ENCODE measurements at regions not wholly inside any gene's neighbourhood (a gene's known extent, or its start where the extent isn't known, plus 50 kb on each side); places are given as distances from the start of the nearest gene placed in this dataset.
"Not testable (repeated sequence)": the region's sequence is repeated elsewhere in the genome, so short reads cannot be mapped to it uniquely, and the experiment has no call there.

GRCh38 chr11:95641495-95641894 lies 148.1 kb downstream of the FAM76B start:
- H3K4me3 ChIP-seq (ENCODE audit: low read depth, low read length): no peak overlapping the region
- no peak for TF ChIP-seq CTCF (IDR thresholded peaks at IDR 0.05; ENCODE audit: insufficient read depth, low read depth, low read length)
- no peak for DNase-seq (ENCODE audit: low read depth)

GRCh38 chr11:95638501-95638900 lies 151.1 kb downstream of the FAM76B start:
- TF ChIP-seq CTCF (IDR thresholded peaks at IDR 0.05; ENCODE audit: insufficient read depth, low read depth, low read length): no peak
- DNase-seq (ENCODE audit: low read depth): no peak
- H3K4me3 ChIP-seq (ENCODE audit: low read depth, low read length): no peak overlapping the region

- no peak for DNase-seq (ENCODE audit: low read depth)
- no peak overlapping the region for H3K4me3 ChIP-seq (ENCODE audit: low read depth, low read length)
- no peak for TF ChIP-seq CTCF (IDR thresholded peaks at IDR 0.05; ENCODE audit: insufficient read depth, low read depth, low read length)
These were observed 164.2 kb downstream of the FAM76B start for GRCh38 chr11:95625164-95625900.

GRCh38 chr11:95616256-95616804 lies 173.3 kb downstream of the FAM76B start:
- no peak for TF ChIP-seq CTCF (IDR thresholded peaks at IDR 0.05; ENCODE audit: insufficient read depth, low read depth, low read length)
- no peak overlapping the region for H3K4me3 ChIP-seq (ENCODE audit: low read depth, low read length)
- no peak for DNase-seq (ENCODE audit: low read depth)

DNA sequence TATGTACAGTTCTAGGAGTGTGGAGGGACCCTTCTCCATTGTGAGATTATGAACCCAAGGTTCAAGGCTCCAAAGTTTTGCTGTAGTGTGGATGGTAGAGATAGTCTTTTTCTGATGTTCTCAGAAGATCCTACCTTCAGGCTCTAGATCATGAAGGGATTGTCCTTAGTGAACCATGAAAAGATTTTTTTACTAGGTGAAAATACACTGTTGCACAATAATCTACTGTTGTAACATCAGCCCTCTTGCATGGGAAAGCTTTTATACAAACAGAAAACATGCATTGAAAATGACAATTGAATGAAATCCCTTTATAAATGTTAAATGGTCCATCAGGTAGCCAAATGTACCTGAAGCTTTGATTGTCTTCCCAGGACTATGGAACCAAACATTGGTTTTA lies 177.8 kb downstream of the FAM76B start:
- no peak for TF ChIP-seq CTCF (IDR thresholded peaks at IDR 0.05; ENCODE audit: insufficient read depth, low read depth, low read length)

DNA sequence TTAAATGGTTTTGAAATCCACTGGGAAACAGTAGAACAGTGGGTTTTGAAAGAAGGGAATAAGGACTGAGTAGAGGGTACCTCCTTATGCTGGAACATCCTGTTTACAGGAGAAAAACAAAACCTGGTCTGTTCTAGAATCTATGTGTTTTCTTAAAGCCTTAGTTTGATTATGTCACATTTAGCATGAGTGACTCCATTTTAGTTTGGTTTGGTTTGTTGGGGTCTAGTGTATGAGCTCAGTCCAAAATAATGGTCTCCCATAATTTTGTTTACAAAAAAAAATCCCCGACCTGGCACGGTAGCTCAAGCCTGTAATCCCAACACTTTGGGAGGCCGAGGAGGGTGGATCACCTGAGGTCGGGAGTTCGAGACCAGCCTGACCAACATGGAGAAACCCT lies 179.4 kb downstream of the FAM76B start:
- not testable (repeated sequence) for H3K4me3 ChIP-seq (ENCODE audit: low read depth, low read length); DNase-seq (ENCODE audit: low read depth)

More for the DNA sequence above, 177.8 kb downstream of the FAM76B start:
- H3K4me3 ChIP-seq (ENCODE audit: low read depth, low read length): no peak overlapping the region
- no peak for DNase-seq (ENCODE audit: low read depth)

DNA sequence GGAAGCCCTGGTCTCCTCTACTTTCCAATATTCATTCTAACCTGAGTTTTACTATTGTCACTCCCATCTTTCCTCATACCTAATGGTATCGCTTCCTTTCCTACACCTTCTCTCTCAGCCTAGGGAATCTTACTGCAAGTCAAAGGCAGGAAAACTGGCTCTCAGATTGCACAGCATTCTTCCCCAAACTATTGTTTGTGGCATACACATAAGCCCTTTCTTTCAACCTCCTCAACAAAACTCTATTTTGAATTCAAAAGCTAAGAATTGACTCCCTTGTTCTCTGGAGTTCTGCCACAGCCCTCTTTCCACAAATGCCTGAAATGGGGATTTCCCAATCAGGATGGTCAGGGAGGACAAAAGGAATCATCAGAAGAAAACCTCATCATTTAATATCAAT lies 181.5 kb downstream of the FAM76B start:
- TF ChIP-seq CTCF (IDR thresholded peaks at IDR 0.05; ENCODE audit: insufficient read depth, low read depth, low read length): no peak
- DNase-seq (ENCODE audit: low read depth): no peak
- no peak overlapping the region for H3K4me3 ChIP-seq (ENCODE audit: low read depth, low read length)

Data from fibroblast of villous mesenchyme (primary cell).